ENCODE measurements at regions not wholly inside any gene's neighbourhood (a gene's known extent, or its start where the extent isn't known, plus 50 kb on each side); places are given as distances from the start of the nearest gene placed in this dataset.

- peak overlapping the region; percentile 17 for H3K27ac Mint-ChIP-seq
- H3K4me1 Mint-ChIP-seq = no peaks in the 10 kb centered on the region
- H3K4me3 Mint-ChIP-seq = no peak overlapping the region
- no peaks in the 10 kb centered on the region for H3K36me3 Mint-ChIP-seq
- H3K9me3 Mint-ChIP-seq = no peaks in the 10 kb centered on the region
- H3K27me3 Mint-ChIP-seq = no peaks in the 10 kb centered on the region
These were observed 988.3 kb upstream of the LRFN5 start for GRCh38 chr14:40618225-40618898.

GRCh38 chr14:40616579-40616978, 990.1 kb upstream of the LRFN5 start:
- no peaks in the 10 kb centered on the region for H3K4me1 Mint-ChIP-seq
- no peak overlapping the region for H3K4me3 Mint-ChIP-seq

GRCh38 chr14:40601063-40601462, 1005.6 kb upstream of the LRFN5 start:
- Mint-ChIP-seq H3K9me3 (no peaks in the 10 kb centered on the region), H3K4me1 (no peaks in the 10 kb centered on the region), H3K27ac (no peak overlapping the region), H3K36me3 (no peaks in the 10 kb centered on the region), H3K27me3 (no peaks in the 10 kb centered on the region), H3K4me3 (no peak overlapping the region)

More at GRCh38 chr14:40616579-40616978, 990.1 kb upstream of the LRFN5 start:
- no peaks in the 10 kb centered on the region for H3K36me3 Mint-ChIP-seq
- no peaks in the 10 kb centered on the region for H3K9me3 Mint-ChIP-seq
- no peaks in the 10 kb centered on the region for H3K27me3 Mint-ChIP-seq
- H3K27ac Mint-ChIP-seq = no peak overlapping the region

- no peaks in the 10 kb centered on the region for H3K4me1 Mint-ChIP-seq
- no peak overlapping the region for H3K4me3 Mint-ChIP-seq
- H3K9me3 Mint-ChIP-seq = no peaks in the 10 kb centered on the region
- no peak overlapping the region for H3K27ac Mint-ChIP-seq
- no peaks in the 10 kb centered on the region for H3K36me3 Mint-ChIP-seq
- H3K27me3 Mint-ChIP-seq = no peaks in the 10 kb centered on the region
These were observed 1007.0 kb upstream of the LRFN5 start for GRCh38 chr14:40599725-40600124.

- Mint-ChIP-seq H3K27ac (no peak overlapping the region), H3K27me3 (no peaks in the 10 kb centered on the region), H3K36me3 (no peaks in the 10 kb centered on the region), H3K9me3 (no peaks in the 10 kb centered on the region), H3K4me1 (no peaks in the 10 kb centered on the region), H3K4me3 (no peak overlapping the region)
These were observed 1025.4 kb upstream of the LRFN5 start for GRCh38 chr14:40581264-40581663.

- Mint-ChIP-seq H3K36me3 (no peaks in the 10 kb centered on the region), H3K27ac (no peak overlapping the region), H3K9me3 (no peaks in the 10 kb centered on the region), H3K27me3 (no peaks in the 10 kb centered on the region), H3K4me1 (no peaks in the 10 kb centered on the region), H3K4me3 (no peak overlapping the region)
These were observed 1029.7 kb upstream of the LRFN5 start for GRCh38 chr14:40576880-40577478.

- Mint-ChIP-seq H3K27me3 (no peaks in the 10 kb centered on the region), H3K4me3 (no peak overlapping the region), H3K4me1 (no peaks in the 10 kb centered on the region), H3K27ac (no peak overlapping the region), H3K36me3 (no peaks in the 10 kb centered on the region), H3K9me3 (no peaks in the 10 kb centered on the region)
These were observed 1031.9 kb upstream of the LRFN5 start for GRCh38 chr14:40574780-40575179.

GRCh38 chr14:40525314-40525713, 1081.4 kb upstream of the LRFN5 start:
- H3K27me3 Mint-ChIP-seq = no peaks in the 10 kb centered on the region
- H3K9me3 Mint-ChIP-seq = no peaks in the 10 kb centered on the region
- no peak overlapping the region for H3K4me3 Mint-ChIP-seq
- H3K36me3 Mint-ChIP-seq = no peaks in the 10 kb centered on the region
- H3K27ac Mint-ChIP-seq = no peak overlapping the region
- H3K4me1 Mint-ChIP-seq = no peaks in the 10 kb centered on the region

- Mint-ChIP-seq H3K36me3 (no peaks in the 10 kb centered on the region), H3K4me3 (no peak overlapping the region), H3K9me3 (no peaks in the 10 kb centered on the region), H3K27me3 (no peaks in the 10 kb centered on the region), H3K4me1 (no peaks in the 10 kb centered on the region), H3K27ac (no peak overlapping the region)
These were observed 1083.6 kb upstream of the LRFN5 start for GRCh38 chr14:40523123-40523522.

- peaks cover 5% of the 10 kb centered on the region for H3K9me3 Mint-ChIP-seq
- no peak overlapping the region for H3K27ac Mint-ChIP-seq
- no peak overlapping the region for H3K4me3 Mint-ChIP-seq
- H3K36me3 Mint-ChIP-seq = no peaks in the 10 kb centered on the region
- no peaks in the 10 kb centered on the region for H3K27me3 Mint-ChIP-seq
- H3K4me1 Mint-ChIP-seq = no peaks in the 10 kb centered on the region
These were observed 1062.2 kb upstream of the FBXO33 start for GRCh38 chr14:40494483-40494882.

GRCh38 chr14:40487824-40488223, 1055.6 kb upstream of the FBXO33 start:
- no peak overlapping the region for H3K27ac Mint-ChIP-seq
- no peaks in the 10 kb centered on the region for H3K4me1 Mint-ChIP-seq
- H3K9me3 Mint-ChIP-seq = peaks cover 5% of the 10 kb centered on the region
- H3K36me3 Mint-ChIP-seq = no peaks in the 10 kb centered on the region
- no peak overlapping the region for H3K4me3 Mint-ChIP-seq
- H3K27me3 Mint-ChIP-seq = no peaks in the 10 kb centered on the region

- no peak overlapping the region for H3K27ac Mint-ChIP-seq
- H3K36me3 Mint-ChIP-seq = no peaks in the 10 kb centered on the region
- peaks cover 4% of the 10 kb centered on the region for H3K9me3 Mint-ChIP-seq
- no peak overlapping the region for H3K4me3 Mint-ChIP-seq
- H3K4me1 Mint-ChIP-seq = no peaks in the 10 kb centered on the region
- no peaks in the 10 kb centered on the region for H3K27me3 Mint-ChIP-seq
These were observed 1053.5 kb upstream of the FBXO33 start for GRCh38 chr14:40485688-40486087.

GRCh38 chr14:40476005-40476404, 1043.8 kb upstream of the FBXO33 start:
- Mint-ChIP-seq H3K4me3 (no peak overlapping the region), H3K4me1 (no peaks in the 10 kb centered on the region), H3K36me3 (peaks cover 1% of the 10 kb centered on the region), H3K27ac (no peak overlapping the region), H3K9me3 (peaks cover 13% of the 10 kb centered on the region), H3K27me3 (no peaks in the 10 kb centered on the region)

GRCh38 chr14:40467969-40468368, 1035.7 kb upstream of the FBXO33 start:
- H3K9me3 Mint-ChIP-seq = peaks cover 17% of the 10 kb centered on the region

GRCh38 chr14:40464531-40464930, 1032.3 kb upstream of the FBXO33 start:
- H3K9me3 Mint-ChIP-seq = peaks cover 5% of the 10 kb centered on the region
- no peak overlapping the region for H3K4me3 Mint-ChIP-seq

More at GRCh38 chr14:40467969-40468368, 1035.7 kb upstream of the FBXO33 start:
- H3K4me1 Mint-ChIP-seq = no peaks in the 10 kb centered on the region
- no peaks in the 10 kb centered on the region for H3K36me3 Mint-ChIP-seq
- no peaks in the 10 kb centered on the region for H3K27me3 Mint-ChIP-seq
- no peak overlapping the region for H3K27ac Mint-ChIP-seq
- no peak overlapping the region for H3K4me3 Mint-ChIP-seq

GRCh38 chr14:40463886-40464285, 1031.7 kb upstream of the FBXO33 start:
- Mint-ChIP-seq H3K27ac (no peak overlapping the region), H3K9me3 (peaks cover 5% of the 10 kb centered on the region), H3K27me3 (no peaks in the 10 kb centered on the region), H3K36me3 (no peaks in the 10 kb centered on the region), H3K4me1 (no peaks in the 10 kb centered on the region), H3K4me3 (no peak overlapping the region)

More at GRCh38 chr14:40464531-40464930, 1032.3 kb upstream of the FBXO33 start:
- Mint-ChIP-seq H3K4me1 (no peaks in the 10 kb centered on the region), H3K36me3 (no peaks in the 10 kb centered on the region), H3K27ac (no peak overlapping the region), H3K27me3 (no peaks in the 10 kb centered on the region)

GRCh38 chr14:40452674-40453073, 1020.4 kb upstream of the FBXO33 start:
- Mint-ChIP-seq H3K27ac (no peak overlapping the region), H3K36me3 (no peaks in the 10 kb centered on the region), H3K4me1 (no peaks in the 10 kb centered on the region), H3K9me3 (no peaks in the 10 kb centered on the region), H3K4me3 (no peak overlapping the region), H3K27me3 (no peaks in the 10 kb centered on the region)
